HepG2 (cell line): ENCODE measurements at regions not wholly inside any gene's neighbourhood (a gene's known extent, or its start where the extent isn't known, plus 50 kb on each side); places are given as distances from the start of the nearest gene placed in this dataset.

Experiments used
- ATAC-seq: fragments of 200-7000 bp; cut with Tn5 transposase; 3 replicates; pipeline ENCODE4 v1.9.1; 2020; ENCODE audit warnings: mild to moderate bottlenecking, moderate library complexity
- BruUV-seq: library from RNA; stranded (reverse); fragments of 400-500 nt; replicated peaks from 2 replicates; lab custom pipeline; 2021; lab: Mats Ljungman, UMichigan
- CTCF ChIA-PET: fragments of 300-600 bp; formaldehyde crosslinking; extraction: SDS; loops from one replicate; lab custom pipeline; 2021; ENCODE audit warnings: low total read pairs, inconsistent platforms, low intra/inter-chr PET ratio; lab: Yijun Ruan, JAX
- POLR2A ChIA-PET: fragments of 350-600 bp; sonication (Branson Sonifier 250); formaldehyde crosslinking; loops from one replicate; lab custom pipeline; 2020; ENCODE audit warnings: antibody characterized with exemption, inconsistent platforms; lab: Yijun Ruan, JAX
- DNase-seq: peaks from one replicate; pipeline ENCODE4 v3.0.0-alpha.2; 2015; ENCODE audit warnings: low spot score
- FAIRE-seq: peaks from 3 replicates; lab custom pipeline; 2011; peaks lifted over from hg19 to GRCh38; lab: Jason Lieb, UNC
- H2AFZ ChIP-seq: one replicate; pipeline ENCODE4 v1.6.1; 2011; ENCODE audit warnings: low read length, inconsistent platforms
- H3K27ac ChIP-seq: fragments of 300-600 bp; 3 replicates; pipeline ENCODE4 v1.8.0; 2011; ENCODE audit warnings: mixed run types, mild to moderate bottlenecking, mixed read lengths, low read length, inconsistent platforms; ENCODE audit not compliant: insufficient read depth; ENCODE audit errors: extremely low read length
- H3K27me3 ChIP-seq, 2 experiments: fragments of 200-600 bp in 1 of 2; 2 replicates in 1 of 2; 3 replicates in 1 of 2; pipeline versions ENCODE4 v1.6.0 to v1.8.0; 2011; ENCODE audit warnings: low read length in 2 of 2, mild to moderate bottlenecking in 2 of 2, moderate library complexity in 2 of 2, inconsistent platforms in 1 of 2; ENCODE audit not compliant: insufficient read depth in 2 of 2, control insufficient read depth in 1 of 2
- H3K36me3 ChIP-seq, 2 experiments: fragments of 200-600 bp in 1 of 2; replicated peaks in 1 of 2; 2 replicates in 1 of 2; 3 replicates in 1 of 2; pipeline versions ENCODE4 v1.5.1 to v1.8.0; 2011; ENCODE audit warnings: low read length in 2 of 2, inconsistent platforms in 1 of 2; ENCODE audit not compliant: insufficient read depth in 2 of 2, control insufficient read depth in 1 of 2
- H3K4me1 ChIP-seq: 2 replicates; pipeline ENCODE4 v1.5.1; 2012; ENCODE audit warnings: low read length, inconsistent platforms; ENCODE audit not compliant: insufficient read depth
- H3K4me2 ChIP-seq: 2 replicates; pipeline ENCODE4 v1.6.0; 2011; ENCODE audit warnings: low read depth, low read length, inconsistent platforms
- H3K4me3 ChIP-seq, 3 experiments: fragments of 200-600 bp in 1 of 3; sonication (generic), shearing (Covaris generic) in 1 of 3; replicated peaks in 1 of 3; 2 replicates each; pipeline ENCODE4 v1.5.1; 2011 to 2016; ENCODE audit warnings: low read length in 3 of 3, inconsistent platforms in 2 of 3, low read depth in 2 of 3, mild to moderate bottlenecking in 2 of 3, control low read depth in 1 of 3, mixed read lengths in 1 of 3; ENCODE audit not compliant: insufficient read depth in 1 of 3
- H3K79me2 ChIP-seq: one replicate; pipeline ENCODE4 v1.6.1; 2011; ENCODE audit warnings: low read length, inconsistent platforms; ENCODE audit not compliant: insufficient read depth
- H3K9ac ChIP-seq: 2 replicates; pipeline ENCODE4 v1.6.0; 2011; ENCODE audit warnings: mild to moderate bottlenecking, low read depth, low read length, inconsistent platforms; ENCODE audit not compliant: insufficient read depth
- H3K9me3 ChIP-seq: 2 replicates; pipeline ENCODE4 v1.5.1; 2012; ENCODE audit warnings: mild to moderate bottlenecking, low read length
- H4K20me1 ChIP-seq: 2 replicates; pipeline ENCODE4 v1.6.0; 2011; ENCODE audit warnings: inconsistent platforms, mild to moderate bottlenecking, low read length, moderate library complexity; ENCODE audit not compliant: insufficient read depth
- ATF1 ChIP-seq: IDR thresholded peaks from 2 replicates; pipeline ENCODE4 v1.6.1; 2016; ENCODE audit warnings: mild to moderate bottlenecking, control low read depth
- BHLHE40 ChIP-seq: IDR thresholded peaks from 2 replicates; pipeline ENCODE4 v1.6.1; 2011; ENCODE audit warnings: low read length, improper control_type of control experiment
- CBX5 ChIP-seq: sonication (generic); formaldehyde crosslinking; IDR thresholded peaks from 2 replicates; pipeline ENCODE4 v1.4.0; 2020; ENCODE audit warnings: missing genetic modification reagents, borderline replicate concordance
- DNMT1 ChIP-seq: sonication (generic); formaldehyde crosslinking; IDR thresholded peaks from 2 replicates; pipeline ENCODE4 v1.5.1; 2020; ENCODE audit warnings: mild to moderate bottlenecking, missing genetic modification reagents
- HCFC1 ChIP-seq: fragments of 150-350 bp; IDR thresholded peaks from 2 replicates; pipeline ENCODE4 v1.6.1; 2014; ENCODE audit warnings: low read depth, low read length
- HOXD1 ChIP-seq: sonication (generic); formaldehyde crosslinking; IDR thresholded peaks from 2 replicates; pipeline ENCODE4 v1.5.0; 2020; ENCODE audit warnings: missing genetic modification reagents
- IRF2 ChIP-seq: IDR thresholded peaks from 2 replicates; pipeline ENCODE4 v1.6.1; 2018; ENCODE audit warnings: missing genetic modification reagents, missing compliant biosample characterization
- MAFK ChIP-seq, 2 experiments: IDR thresholded peaks in 1 of 2; conservative IDR thresholded peaks in 1 of 2; 2 replicates each; pipeline ENCODE4 v1.6.1; 2011; ENCODE audit warnings: improper control_type of control experiment in 2 of 2, low read length in 2 of 2
- POLR2AphosphoS2 ChIP-seq: IDR thresholded peaks from 2 replicates; pipeline ENCODE4 v1.6.1; 2011; ENCODE audit warnings: low read depth, low read length, improper control_type of control experiment
- RELA ChIP-seq: sonication (generic); formaldehyde crosslinking; IDR thresholded peaks from 2 replicates; pipeline ENCODE4 v1.4.0; 2020; ENCODE audit warnings: missing genetic modification reagents
- STAT5B ChIP-seq: sonication (generic); formaldehyde crosslinking; IDR thresholded peaks from 2 replicates; pipeline ENCODE4 v1.4.0; 2020; ENCODE audit warnings: missing genetic modification reagents
- TCF7L2 ChIP-seq: IDR thresholded peaks from 2 replicates; pipeline ENCODE4 v1.6.1; 2011; ENCODE audit warnings: mild to moderate bottlenecking, low read depth, low read length, moderate library complexity
- ZBTB3 ChIP-seq: sonication (generic); formaldehyde crosslinking; IDR thresholded peaks from 2 replicates; pipeline ENCODE4 v1.4.0; 2020; ENCODE audit warnings: low read depth, mild to moderate bottlenecking, moderate library complexity, missing genetic modification reagents, borderline replicate concordance
- ZFP36 ChIP-seq: fragments of 150-350 bp; IDR thresholded peaks from 2 replicates; pipeline ENCODE4 v1.6.1; 2018; ENCODE audit warnings: borderline replicate concordance, low read length, low read depth; ENCODE audit not compliant: partially characterized antibody
- ZNF282 ChIP-seq: fragments of 450-650 bp; IDR thresholded peaks from 2 replicates; pipeline ENCODE4 v1.6.1; 2018; ENCODE audit not compliant: partially characterized antibody
- ZNF329 ChIP-seq: sonication (generic); formaldehyde crosslinking; IDR thresholded peaks from 2 replicates; pipeline ENCODE4 v1.9.0; 2021; ENCODE audit warnings: low read depth, mild to moderate bottlenecking, missing genetic modification reagents
- ZNF343 ChIP-seq: sonication (generic); formaldehyde crosslinking; IDR thresholded peaks from 2 replicates; pipeline ENCODE4 v1.4.0; 2020; ENCODE audit warnings: mild to moderate bottlenecking, missing genetic modification reagents
- ZNF543 ChIP-seq: sonication (generic); formaldehyde crosslinking; IDR thresholded peaks from 2 replicates; pipeline ENCODE4 v1.4.0; 2020; ENCODE audit warnings: mild to moderate bottlenecking, missing genetic modification reagents
- ZNF7 ChIP-seq: IDR thresholded peaks from 2 replicates; pipeline ENCODE4 v1.6.1; 2016; ENCODE audit warnings: missing biosample characterization, missing genetic modification reagents
- WGBS: methylation state at CpG from one replicate; pipeline ENCODE4 v1.1.6; 2017; ENCODE audit warnings: low lambda C conversion rate; 5-methylcytosine and 5-hydroxymethylcytosine counted together
- in situ Hi-C: cut with HindIII; loops from 2 replicates; pipeline ENCODE4 v1.10.0; 2017; ENCODE audit warnings: low pct_unique_long_range_greater_than_20kb; ENCODE audit not compliant: extremely low pct_ligation_motif_present
- intact Hi-C: fragments of 100-400 bp; cut with micrococcal nuclease; formaldehyde crosslinking; loops from one replicate; pipeline ENCODE4 v1.10.0; 2022; ENCODE audit not compliant: unreplicated experiment
- TF ChIP-seq, protein P1 (sequence below): IDR thresholded peaks from 2 replicates; pipeline ENCODE4 v1.6.1; 2016; ENCODE audit warnings: low read depth, control low read depth

DNA sequence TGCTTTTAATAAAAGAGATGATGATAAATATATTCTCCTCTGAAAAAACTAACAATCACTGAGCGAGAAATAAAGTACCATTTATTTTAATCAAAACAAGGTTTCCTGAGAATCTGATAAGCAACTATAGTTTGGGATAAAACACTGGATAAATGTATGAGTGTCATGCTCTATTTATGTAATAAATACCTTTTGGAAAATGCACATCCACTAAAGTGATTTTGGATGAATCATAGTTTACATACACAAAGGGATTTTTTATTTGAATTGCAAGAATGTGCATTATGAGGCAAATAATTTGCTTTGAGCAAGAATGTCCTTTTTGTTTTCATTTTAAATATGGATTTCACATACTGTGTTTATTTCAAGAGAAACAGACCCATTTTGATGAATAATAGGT, 1483.5 kb downstream of the MRPL39 start (continued):
- TF ChIP-seq MAFK (conservative IDR thresholded peaks at IDR 0.05 in 1 of 2, IDR thresholded peaks at IDR 0.05 in 1 of 2; ENCODE audit: low read length in 2 of 2) (no peak), CBX5 (CRISPR knock-in tag) (no peak), POLR2AphosphoS2 (no peak), HOXD1 (CRISPR knock-in tag) (no peak), ZNF543 (CRISPR knock-in tag) (no peak), ZNF343 (CRISPR knock-in tag) (no peak)

DNA sequence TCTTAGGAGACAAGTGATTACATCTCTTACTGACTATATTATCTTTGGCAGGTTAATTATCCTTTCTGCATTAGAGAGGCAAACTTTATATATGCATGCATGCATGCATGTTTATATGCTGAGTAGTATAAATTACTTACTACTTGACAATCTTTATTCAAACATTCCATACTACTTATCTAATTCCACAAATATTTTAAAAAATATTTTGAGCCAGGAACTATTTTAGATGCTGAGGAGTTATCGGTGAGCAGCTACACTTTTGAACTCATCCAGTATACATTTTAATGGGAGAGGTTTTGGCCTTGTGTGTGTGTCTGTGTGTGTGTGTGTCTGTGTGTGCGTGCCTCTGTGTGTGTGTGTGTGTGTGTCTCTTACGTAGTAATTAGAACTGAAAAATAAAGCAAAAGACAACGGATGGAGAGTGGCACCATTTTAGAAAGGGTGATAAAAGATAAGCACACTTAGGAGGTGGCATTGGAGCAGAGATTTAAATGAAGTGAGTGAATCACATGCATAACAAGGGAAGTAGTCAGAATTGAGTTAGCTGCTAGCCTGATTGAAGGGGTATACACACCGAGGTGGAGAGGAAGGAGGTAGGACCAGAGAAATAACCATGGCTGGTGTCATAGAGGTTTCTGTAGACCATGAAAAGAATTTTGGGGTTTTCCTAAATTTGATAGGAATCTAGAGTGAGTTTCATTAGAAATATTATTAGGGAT, 1488.4 kb downstream of the MRPL39 start:
- H3K9me3 ChIP-seq = peaks cover 64% of the 10 kb centered on the region

More for the DNA sequence above, 1488.4 kb downstream of the MRPL39 start:
- 6% methylated on average over 5 of the region's 5 CpGs for WGBS
- H3K27me3 ChIP-seq = no peaks in the 10 kb centered on the region
- no peaks in the 10 kb centered on the region for H3K36me3 ChIP-seq
- ATAC-seq (no peak), FAIRE-seq (no peak), DNase-seq (no peak)
- no peak overlapping the region for H3K4me2 ChIP-seq
- BruUV-seq = no TSS peak
- TF ChIP-seq TCF7L2 (no peak), ATF1 (CRISPR knock-in tag) (no peak), DNMT1 (no peak), ZFP36 (no peak), ZNF329 (CRISPR knock-in tag) (no peak), STAT5B (CRISPR knock-in tag) (no peak), ZNF282 (no peak), ZNF7 (no peak), HCFC1 (no peak), RELA (CRISPR knock-in tag) (no peak), BHLHE40 (no peak), IRF2 (CRISPR knock-in tag) (no peak), ZBTB3 (CRISPR knock-in tag) (no peak)
- TF ChIP-seq, protein P1, sequence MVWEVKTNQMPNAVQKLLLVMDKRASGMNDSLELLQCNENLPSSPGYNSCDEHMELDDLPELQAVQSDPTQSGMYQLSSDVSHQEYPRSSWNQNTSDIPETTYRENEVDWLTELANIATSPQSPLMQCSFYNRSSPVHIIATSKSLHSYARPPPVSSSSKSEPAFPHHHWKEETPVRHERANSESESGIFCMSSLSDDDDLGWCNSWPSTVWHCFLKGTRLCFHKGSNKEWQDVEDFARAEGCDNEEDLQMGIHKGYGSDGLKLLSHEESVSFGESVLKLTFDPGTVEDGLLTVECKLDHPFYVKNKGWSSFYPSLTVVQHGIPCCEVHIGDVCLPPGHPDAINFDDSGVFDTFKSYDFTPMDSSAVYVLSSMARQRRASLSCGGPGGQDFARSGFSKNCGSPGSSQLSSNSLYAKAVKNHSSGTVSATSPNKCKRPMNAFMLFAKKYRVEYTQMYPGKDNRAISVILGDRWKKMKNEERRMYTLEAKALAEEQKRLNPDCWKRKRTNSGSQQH (CRISPR knock-in tag) = no peak
- H3K4me3 ChIP-seq = no peak overlapping the region
- H3K27ac ChIP-seq = no peak overlapping the region
- ChIA-PET POLR2A (no interaction called here), CTCF (no interaction called here)
- no peaks in the 10 kb centered on the region for H3K4me1 ChIP-seq
- no peaks in the 10 kb centered on the region for H4K20me1 ChIP-seq
- in situ Hi-C loops (no loop called here), intact Hi-C loops (no loop called here)
- H3K79me2 ChIP-seq = no peaks in the 10 kb centered on the region
- H3K9ac ChIP-seq = no peak overlapping the region
- no peak overlapping the region for H2AFZ ChIP-seq
